ENCODE measurements at regions not wholly inside any gene's neighbourhood (a gene's known extent, or its start where the extent isn't known, plus 50 kb on each side); places are given as distances from the start of the nearest gene placed in this dataset.

- no peak for DNase-seq
These were observed 976.1 kb downstream of the TBC1D22A start for GRCh38 chr22:47738472-47739013.

GRCh38 chr22:47736186-47737034 is 974.0 kb downstream of the TBC1D22A start:
- no peak for DNase-seq

DNA sequence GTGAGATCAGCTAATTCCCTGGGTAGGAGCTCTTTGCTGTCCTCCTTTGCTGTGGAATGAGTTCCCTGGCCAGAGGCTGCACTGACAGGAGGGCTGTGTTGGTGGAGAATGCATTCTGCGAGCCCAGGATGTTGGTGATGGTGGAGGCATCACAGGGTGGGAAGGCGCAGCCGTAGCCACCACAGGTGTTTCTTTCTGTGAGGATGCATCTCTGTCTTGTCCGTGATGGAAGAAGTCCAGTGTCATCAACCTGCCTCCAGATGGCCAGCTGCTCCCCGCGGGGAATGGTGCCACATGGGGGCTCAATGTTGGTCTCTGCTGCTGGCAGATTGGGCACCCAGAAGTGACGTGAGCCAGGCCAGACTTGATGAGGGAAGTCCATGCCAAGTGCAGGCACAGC is 972.1 kb downstream of the TBC1D22A start:
- no peak for DNase-seq

GRCh38 chr22:47727641-47728040 is 965.2 kb downstream of the TBC1D22A start:
- DNase-seq, result no peak

- no peak for DNase-seq
These were observed 962.3 kb downstream of the TBC1D22A start for GRCh38 chr22:47724751-47725150.

GRCh38 chr22:47724030-47724429 is 961.6 kb downstream of the TBC1D22A start:
- no peak for DNase-seq

- no peak for DNase-seq
These were observed 955.9 kb downstream of the TBC1D22A start for GRCh38 chr22:47718337-47718736.

DNA sequence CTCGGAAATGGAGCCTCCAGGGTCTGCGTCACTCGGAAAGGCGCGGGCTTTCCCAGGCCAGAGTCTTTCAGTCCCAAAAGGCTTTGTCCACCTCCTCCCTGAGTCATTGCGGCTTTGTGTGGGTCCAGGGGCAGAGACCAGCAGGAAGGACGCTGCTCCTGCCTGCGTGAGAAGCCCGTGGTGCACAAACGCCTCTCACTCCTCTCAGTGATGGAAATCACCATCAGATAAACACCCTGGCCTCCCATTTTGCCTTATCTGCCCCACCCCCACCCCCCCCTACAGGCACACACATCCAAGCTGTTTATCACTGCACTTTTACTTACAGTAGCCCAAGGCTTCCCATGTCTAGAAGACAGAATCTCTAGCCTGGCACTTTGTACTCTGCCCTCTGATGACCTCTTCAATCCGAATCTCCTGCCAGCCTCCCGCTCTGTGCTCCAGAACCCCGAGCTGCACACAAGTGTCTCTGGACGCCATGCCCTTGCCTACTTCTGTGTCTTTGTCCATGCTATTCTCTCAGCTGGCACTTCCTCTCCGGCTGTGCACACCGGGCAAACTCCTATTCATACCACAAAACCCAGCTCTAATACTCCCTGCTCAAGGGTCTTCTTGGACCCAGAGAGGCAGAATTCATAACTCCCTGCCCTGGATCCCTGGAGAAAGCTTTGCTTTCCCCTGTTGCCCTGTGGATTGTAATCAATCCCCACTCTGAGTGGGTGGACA is 954.6 kb downstream of the TBC1D22A start:
- no peak for DNase-seq

DNA sequence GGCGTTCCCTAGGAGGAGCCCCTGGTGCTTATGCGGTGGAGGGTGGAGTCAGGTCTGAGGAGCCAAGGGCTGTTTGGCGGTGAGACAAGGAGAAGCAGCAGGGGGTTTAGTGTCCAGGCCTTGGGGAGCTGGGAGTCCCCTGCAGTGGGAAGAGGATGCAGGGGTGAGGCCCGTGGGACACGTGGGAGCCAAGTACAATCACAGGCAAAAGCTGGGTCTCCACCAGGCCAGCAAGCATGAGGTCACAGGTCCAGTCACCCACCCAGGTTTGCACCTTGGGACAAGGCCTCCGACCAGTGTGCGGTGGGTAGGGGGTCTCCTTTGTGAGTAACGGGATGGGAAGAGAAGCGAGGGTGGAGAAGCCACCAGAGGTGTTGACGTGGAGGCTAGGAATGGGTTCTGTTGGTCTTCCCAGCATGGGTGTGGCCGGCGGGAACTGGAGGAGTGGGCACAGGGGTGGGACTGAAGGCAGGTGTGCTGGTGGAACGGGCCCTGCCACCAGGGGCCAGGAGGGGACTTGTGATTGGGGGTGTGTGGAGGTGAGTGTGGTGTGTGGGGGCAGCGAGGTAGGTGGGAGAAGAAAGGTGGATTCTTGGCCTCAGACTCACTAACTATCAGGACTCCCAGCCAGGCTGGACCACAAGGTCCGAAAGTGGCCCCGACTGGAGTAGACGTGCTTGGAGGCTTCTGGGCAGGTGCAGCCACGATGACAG is 953.6 kb downstream of the TBC1D22A start:
- DNase-seq, result no peak

DNA sequence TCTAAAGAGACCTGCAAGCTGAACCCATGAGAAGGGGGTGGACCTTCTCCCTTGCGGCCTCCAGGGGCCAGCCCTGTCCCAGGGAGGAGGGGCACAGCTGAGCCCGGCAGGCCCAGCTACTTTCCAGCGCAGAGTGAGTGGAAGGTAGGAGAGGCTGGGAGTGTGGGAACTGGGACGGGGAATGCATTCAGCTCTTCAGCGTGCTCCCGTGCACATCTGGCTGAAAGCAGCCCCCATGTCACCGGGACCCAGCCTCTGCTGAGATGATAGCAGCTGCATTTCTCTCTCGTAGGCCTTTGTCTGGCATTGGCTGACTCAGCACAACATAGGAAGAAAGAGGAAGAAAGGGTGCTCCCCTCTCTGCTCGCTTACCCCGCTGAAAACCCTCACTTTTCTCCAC is 951.5 kb downstream of the TBC1D22A start:
- DNase-seq, result no peak

- no peak for DNase-seq
These were observed 947.7 kb downstream of the TBC1D22A start for GRCh38 chr22:47710135-47710534.

GRCh38 chr22:47705350-47705749 is 942.9 kb downstream of the TBC1D22A start:
- DNase-seq, result no peak

GRCh38 chr22:47698906-47699305 is 936.5 kb downstream of the TBC1D22A start:
- no peak for DNase-seq

GRCh38 chr22:47697861-47698260 is 935.4 kb downstream of the TBC1D22A start:
- DNase-seq, result no peak

DNA sequence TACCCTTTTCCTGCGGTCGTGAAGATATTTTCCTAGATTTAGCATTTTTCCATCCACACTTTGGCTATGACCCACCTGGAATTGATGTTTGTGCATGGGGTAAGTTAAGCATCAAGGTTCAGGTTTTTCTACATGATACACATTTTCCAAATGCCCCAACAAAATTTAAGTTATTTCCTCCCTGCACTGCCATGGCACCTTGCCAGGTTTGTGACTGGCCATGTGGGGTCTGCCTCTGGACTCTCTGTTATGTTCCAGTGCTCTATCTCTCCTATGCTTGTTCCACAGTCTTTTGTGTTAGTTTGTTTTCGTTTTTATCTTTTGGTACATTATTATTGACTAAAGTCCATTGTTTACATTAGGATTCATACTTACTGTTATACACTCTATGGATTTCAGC is 934.3 kb downstream of the TBC1D22A start:
- DNase-seq, result no peak

DNA sequence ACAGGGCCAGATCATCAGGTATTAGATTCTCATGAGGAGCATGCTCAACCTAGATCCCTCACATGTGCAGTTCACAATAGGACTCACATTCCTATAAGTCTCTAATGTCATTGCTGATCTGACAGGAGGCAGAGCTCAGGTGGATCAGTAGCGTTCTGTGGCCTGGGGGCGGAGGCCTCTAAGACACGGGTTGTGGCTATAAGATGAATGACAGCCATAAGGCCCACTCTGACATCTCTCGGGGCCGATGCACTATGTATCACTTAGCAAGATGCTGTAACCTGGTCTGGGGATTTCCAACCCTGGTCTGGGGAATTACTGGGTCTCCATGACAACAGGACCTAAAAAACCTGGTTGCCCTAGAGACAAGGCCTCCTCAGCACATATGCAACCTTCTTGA is 932.7 kb downstream of the TBC1D22A start:
- DNase-seq, result no peak

DNA sequence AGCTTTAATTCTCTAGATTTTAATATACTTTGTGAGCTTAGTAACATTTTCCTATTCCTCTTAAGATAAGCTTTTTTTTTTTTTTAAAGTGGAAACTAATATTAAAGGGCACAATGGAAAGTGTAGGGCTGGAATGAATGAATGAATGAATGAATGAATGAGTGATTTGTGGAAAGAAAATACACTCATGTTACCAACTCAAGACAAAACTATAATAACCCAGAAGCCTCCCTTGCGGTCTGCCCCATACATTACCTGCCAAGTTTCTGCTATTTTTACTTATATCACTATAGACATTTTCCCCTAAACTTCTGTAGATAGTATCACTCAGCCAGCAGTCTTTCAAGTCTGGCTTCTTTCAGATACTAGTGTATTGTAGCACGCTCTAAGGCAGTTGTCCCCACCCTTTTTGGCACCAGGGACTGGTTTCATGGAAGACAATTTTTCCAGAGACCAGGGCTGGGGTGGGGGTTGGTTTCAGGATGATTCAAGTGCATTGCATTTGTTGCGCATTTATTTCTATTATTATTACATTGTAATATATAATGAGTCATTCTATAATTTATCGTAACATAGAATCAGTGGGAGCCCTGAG is 932.2 kb downstream of the TBC1D22A start:
- DNase-seq, result no peak

DNA sequence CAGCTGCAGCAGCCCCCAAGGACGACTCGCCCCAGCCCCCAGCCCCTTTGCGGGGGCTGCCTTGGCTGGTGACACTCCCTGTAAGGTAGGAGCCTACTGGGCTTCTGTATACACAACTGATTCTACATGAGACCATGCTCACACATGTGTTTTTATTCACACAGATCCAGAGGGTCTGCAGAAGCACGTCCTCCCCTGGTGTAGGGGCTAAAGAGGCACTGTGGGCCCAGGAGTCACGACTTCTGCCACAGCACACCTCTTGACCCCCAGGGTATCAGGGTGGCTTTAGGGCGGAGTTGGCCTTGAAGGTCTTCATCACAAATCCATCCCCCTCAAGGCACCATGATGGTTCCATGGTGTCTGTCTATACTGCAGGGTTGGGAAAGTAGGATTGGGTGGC is 931.2 kb downstream of the TBC1D22A start:
- DNase-seq, result no peak

- DNase-seq, result no peak
These were observed 930.4 kb downstream of the TBC1D22A start for GRCh38 chr22:47692811-47693210.

- no peak for DNase-seq
These were observed 928.9 kb downstream of the TBC1D22A start for GRCh38 chr22:47691152-47691895.

DNA sequence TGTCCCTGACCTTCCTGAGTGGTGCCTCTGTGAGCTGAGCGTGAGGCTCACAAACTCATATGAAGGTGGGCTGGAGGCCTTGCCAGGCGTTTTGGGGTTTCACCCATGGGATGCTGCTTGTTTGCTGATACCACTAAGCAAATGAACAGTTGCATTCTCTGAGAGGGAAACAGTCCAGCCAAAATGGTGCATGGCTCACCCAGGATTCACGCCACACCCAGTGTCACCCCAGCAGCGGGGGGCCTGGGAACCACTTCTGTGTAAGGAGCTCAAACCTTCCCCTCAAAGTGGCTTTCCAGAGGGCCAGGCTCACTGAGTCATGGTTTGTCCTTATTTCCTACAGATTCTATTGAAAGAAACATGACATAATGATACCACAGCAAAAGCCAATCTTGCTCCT is 928.1 kb downstream of the TBC1D22A start:
- DNase-seq, result no peak

DNA sequence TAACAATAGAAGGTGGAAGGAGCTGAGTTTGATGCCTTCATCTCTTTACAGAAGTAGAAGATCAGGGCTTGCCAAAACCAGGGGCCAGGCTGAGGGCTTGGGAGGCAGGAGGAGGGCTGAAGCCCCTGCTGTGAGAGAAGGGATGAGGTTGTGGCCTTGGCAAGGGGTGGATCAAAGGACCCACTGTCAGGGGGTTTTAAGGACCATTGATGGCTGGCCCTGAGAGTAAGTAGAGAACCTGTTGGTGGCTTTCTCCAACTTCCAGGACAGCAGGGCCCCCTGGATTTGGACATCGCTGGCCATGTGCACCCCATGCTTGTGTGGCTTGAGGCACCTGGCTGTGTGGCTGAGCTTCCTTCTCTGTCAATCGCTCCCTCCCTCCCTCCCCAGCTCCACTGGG is 927.7 kb downstream of the TBC1D22A start:
- DNase-seq, result no peak

Data from GOT3 (cell line).